ENCODE measurements at regions not wholly inside any gene's neighbourhood (a gene's known extent, or its start where the extent isn't known, plus 50 kb on each side); places are given as distances from the start of the nearest gene placed in this dataset.

- Histone ChIP-seq H3K27ac (ENCODE audit: low read depth) (no peak overlapping the region), H4K20me1 (replicated peaks; ENCODE audit: insufficient read depth) (no peaks in the 10 kb centered on the region), H3K79me2 (replicated peaks; ENCODE audit: insufficient read depth) (no peaks in the 10 kb centered on the region), H3F3A (replicated peaks; ENCODE audit: low read depth) (no peaks in the 10 kb centered on the region), H3K4me3 (no peak overlapping the region), H2AFZ (peak overlapping the region; percentile 69; the same call in 1 of the 2 replicates), H3K27me3 (ENCODE audit: insufficient read depth) (no peaks in the 10 kb centered on the region), H3K9me2 (ENCODE audit: insufficient read depth) (no peaks in the 10 kb centered on the region), H3K4me2 (no peak overlapping the region), H3K4me1 (ENCODE audit: insufficient read depth) (peaks cover 10% of the 10 kb centered on the region; the same call in 1 of the 2 replicates), H3K36me3 (ENCODE audit: insufficient read depth) (no peaks in the 10 kb centered on the region)
- Mint-ChIP-seq H3K9me3 (no peaks in the 10 kb centered on the region; the same call in 2 of the 3 replicates), H3K4me1 (peaks cover 15% of the 10 kb centered on the region), H3K4me3 (no peak overlapping the region), H3K27ac (no peak overlapping the region), H3K27me3 (ENCODE audit: insufficient read depth, low read depth, poor library complexity) (peaks cover 7% of the 10 kb centered on the region), H3K36me3 (ENCODE audit: low read depth) (no peaks in the 10 kb centered on the region)
- ATAC-seq, result no peak
- TF ChIP-seq POLR2AphosphoS5 (IDR thresholded peaks at IDR 0.05; ENCODE audit: low read depth) (no peak), JUNB (IDR thresholded peaks at IDR 0.05; ENCODE audit: unreplicated experiment) (no peak), NANOG (IDR thresholded peaks at IDR 0.05; ENCODE audit: borderline replicate concordance) (no peak), CTCF (conservative IDR thresholded peaks at IDR 0.05; ENCODE audit: low read depth in 2 of 2) (no peak), REST (IDR thresholded peaks at IDR 0.05; ENCODE audit: unreplicated experiment) (no peak), ZNF462 (CRISPR knock-in tag; IDR thresholded peaks at IDR 0.05) (no peak), ETS1 (IDR thresholded peaks at IDR 0.05) (no peak), EZH2 (IDR thresholded peaks at IDR 0.05; ENCODE audit: low read depth, unreplicated experiment) (no peak), STAT1 (IDR thresholded peaks at IDR 0.05; ENCODE audit: unreplicated experiment) (no peak), EZH2phosphoT487 (IDR thresholded peaks at IDR 0.05; ENCODE audit: unreplicated experiment) (no peak), ZNF331 (CRISPR knock-in tag; IDR thresholded peaks at IDR 0.05; ENCODE audit: low read depth) (no peak), ZNF114 (CRISPR knock-in tag; IDR thresholded peaks at IDR 0.05) (no peak), CREB1 (CRISPR knock-in tag; IDR thresholded peaks at IDR 0.05; ENCODE audit: low read depth) (no peak)
- DNase-seq (ENCODE audit: low spot score), result no peak
These were observed 64.6 kb upstream of the ZMYND8 start for GRCh38 chr20:47421076-47421475.
